ENCODE measurements at regions not wholly inside any gene's neighbourhood (a gene's known extent, or its start where the extent isn't known, plus 50 kb on each side); places are given as distances from the start of the nearest gene placed in this dataset.

- H3K4me3 ChIP-seq (ENCODE audit: low read depth, low read length), result no peak overlapping the region
- TF ChIP-seq CTCF (conservative IDR thresholded peaks at IDR 0.05; ENCODE audit: low read depth, low read length), result no peak
- DNase-seq (ENCODE audit: low read depth), result no peak
These were observed 85.3 kb upstream of the SLC6A6 start for GRCh38 chr3:14317057-14317553.

- no peak for TF ChIP-seq CTCF (conservative IDR thresholded peaks at IDR 0.05; ENCODE audit: low read depth, low read length)
- no peak for DNase-seq (ENCODE audit: low read depth)
- no peak overlapping the region for H3K4me3 ChIP-seq (ENCODE audit: low read depth, low read length)
These were observed 83.8 kb upstream of the SLC6A6 start for GRCh38 chr3:14318646-14319045.

DNA sequence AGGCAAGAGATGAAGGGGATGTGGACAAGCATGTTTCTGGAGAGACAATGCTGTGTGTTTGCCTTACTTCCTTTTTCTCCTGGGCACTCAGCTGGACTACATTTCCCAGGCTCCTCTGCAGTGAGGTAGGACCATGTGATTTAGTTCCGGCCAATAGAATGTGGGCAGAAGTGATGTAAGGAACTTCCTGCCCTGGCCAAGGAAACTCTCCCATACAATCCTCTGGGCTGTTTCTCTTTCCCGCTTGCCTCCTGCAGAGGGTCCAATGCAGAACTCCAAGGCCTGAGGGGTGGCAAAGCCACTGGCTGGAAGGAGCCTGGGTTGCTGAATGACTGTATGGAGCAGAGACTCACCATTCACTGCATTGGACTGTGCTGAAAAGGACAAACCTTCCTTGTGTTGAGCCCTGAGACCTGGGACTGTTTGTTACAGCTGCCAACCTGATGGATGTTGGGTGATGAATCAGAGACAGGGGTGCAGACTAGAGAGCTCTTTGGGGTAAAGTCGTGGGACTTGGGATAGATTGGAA lies 82.7 kb upstream of the SLC6A6 start:
- H3K4me3 ChIP-seq (ENCODE audit: low read depth, low read length), result no peak overlapping the region
- TF ChIP-seq CTCF (conservative IDR thresholded peaks at IDR 0.05; ENCODE audit: low read depth, low read length), result no peak
- DNase-seq (ENCODE audit: low read depth), result no peak

GRCh38 chr3:14320219-14320618 lies 82.2 kb upstream of the SLC6A6 start:
- DNase-seq (ENCODE audit: low read depth), result no peak
- no peak for TF ChIP-seq CTCF (conservative IDR thresholded peaks at IDR 0.05; ENCODE audit: low read depth, low read length)
- H3K4me3 ChIP-seq (ENCODE audit: low read depth, low read length), result no peak overlapping the region

GRCh38 chr3:14322001-14322400 lies 80.4 kb upstream of the SLC6A6 start:
- no peak for DNase-seq (ENCODE audit: low read depth)
- H3K4me3 ChIP-seq (ENCODE audit: low read depth, low read length), result no peak overlapping the region
- TF ChIP-seq CTCF (conservative IDR thresholded peaks at IDR 0.05; ENCODE audit: low read depth, low read length), result no peak

- no peak for TF ChIP-seq CTCF (conservative IDR thresholded peaks at IDR 0.05; ENCODE audit: low read depth, low read length)
- H3K4me3 ChIP-seq (ENCODE audit: low read depth, low read length), result no peak overlapping the region
- no peak for DNase-seq (ENCODE audit: low read depth)
These were observed 79.6 kb upstream of the SLC6A6 start for GRCh38 chr3:14322667-14323295.
